GM23248 (cell line): ENCODE measurements at regions not wholly inside any gene's neighbourhood (a gene's known extent, or its start where the extent isn't known, plus 50 kb on each side); places are given as distances from the start of the nearest gene placed in this dataset.

Source experiments
- EZH2 ChIP-seq: fragments of 200-600 bp; sonication (generic); IDR thresholded peaks from 2 replicates; pipeline ENCODE4 v1.6.1; 2018; ENCODE audit warnings: antibody characterized with exemption, mild to moderate bottlenecking; ENCODE audit not compliant: insufficient read depth, poor library complexity, severe bottlenecking
- EZH2phosphoT487 ChIP-seq: fragments of 200-600 bp; sonication (generic); IDR thresholded peaks from 2 replicates; pipeline ENCODE4 v1.6.1; 2018; ENCODE audit warnings: antibody characterized with exemption, moderate library complexity, mild to moderate bottlenecking, low read depth; ENCODE audit not compliant: insufficient read depth

DNA sequence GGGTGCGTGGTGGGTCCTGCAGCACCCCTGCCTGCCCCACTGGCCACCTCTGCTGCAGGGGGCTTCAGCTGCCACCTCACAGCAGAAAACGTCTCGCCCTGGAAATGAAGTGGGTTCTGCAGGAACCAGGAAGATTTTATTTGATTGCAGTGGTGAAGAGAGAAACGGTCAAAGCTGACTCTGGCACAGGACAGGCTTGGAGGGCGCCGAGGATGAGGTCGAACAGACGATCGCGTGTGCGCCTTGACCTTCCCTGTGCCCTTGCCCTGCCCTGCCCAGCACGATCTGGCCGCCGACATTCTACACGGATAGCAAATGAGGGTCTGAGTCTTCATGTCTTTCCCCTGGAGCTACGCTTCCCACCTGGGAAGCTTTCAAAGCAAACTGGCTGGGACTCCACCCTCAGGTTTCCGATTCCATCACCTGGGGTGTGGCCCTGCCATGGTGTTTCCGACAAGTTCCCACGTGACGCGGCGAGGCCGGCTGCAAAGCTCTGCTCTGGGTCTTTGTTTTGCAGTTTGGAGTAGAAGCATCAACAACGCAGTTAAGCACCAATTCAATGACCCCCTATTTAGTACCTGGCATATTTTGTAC, 50.3 kb upstream of the TUBGCP3 start:
- TF ChIP-seq EZH2 = no peak
- TF ChIP-seq EZH2phosphoT487 = no peak
